Left kidney (tissue), 1 donor: ENCODE measurements at regions not wholly inside any gene's neighbourhood (a gene's known extent, or its start where the extent isn't known, plus 50 kb on each side); places are given as distances from the start of the nearest gene placed in this dataset.

Source experiments
- DNase-seq: peaks from one replicate; pipeline ENCODE4 v3.0.0-alpha.2; 2013

GRCh38 chr2:42868874-42869273 is 76.5 kb upstream of the HAAO start:
- DNase-seq = no peak

GRCh38 chr2:42868096-42868495 is 75.7 kb upstream of the HAAO start:
- DNase-seq = no peak

GRCh38 chr2:42867093-42868065 is 75.0 kb upstream of the HAAO start:
- no peak for DNase-seq

GRCh38 chr2:42865884-42866881 is 73.8 kb upstream of the HAAO start:
- DNase-seq = no peak

GRCh38 chr2:42864641-42865280 is 72.4 kb upstream of the HAAO start:
- no peak for DNase-seq

GRCh38 chr2:42864222-42864621 is 71.8 kb upstream of the HAAO start:
- DNase-seq = no peak

- no peak for DNase-seq
These were observed 71.4 kb upstream of the HAAO start for GRCh38 chr2:42863751-42864150.

GRCh38 chr2:42863320-42863719 is 70.9 kb upstream of the HAAO start:
- DNase-seq = no peak

GRCh38 chr2:42862669-42863185 is 70.3 kb upstream of the HAAO start:
- no peak for DNase-seq

GRCh38 chr2:42861321-42861720 is 68.9 kb upstream of the HAAO start:
- DNase-seq = no peak

GRCh38 chr2:42860319-42861094 is 68.1 kb upstream of the HAAO start:
- DNase-seq = no peak

- DNase-seq = no peak
These were observed 67.4 kb upstream of the HAAO start for GRCh38 chr2:42859791-42860190.

- peak; percentile 89 for DNase-seq
These were observed 66.7 kb upstream of the HAAO start for GRCh38 chr2:42859006-42859552.

GRCh38 chr2:42858140-42859005 is 66.0 kb upstream of the HAAO start:
- DNase-seq = no peak

- DNase-seq = no peak
These were observed 64.7 kb upstream of the HAAO start for GRCh38 chr2:42856891-42857632.

GRCh38 chr2:42856106-42856860 is 63.9 kb upstream of the HAAO start:
- DNase-seq = no peak

GRCh38 chr2:42855221-42855970 is 63.0 kb upstream of the HAAO start:
- no peak for DNase-seq
